Fibroblast of lung (primary cell): ENCODE measurements at regions not wholly inside any gene's neighbourhood (a gene's known extent, or its start where the extent isn't known, plus 50 kb on each side); places are given as distances from the start of the nearest gene placed in this dataset.

Experiments
- EZH2 ChIP-seq: IDR thresholded peaks from 2 replicates; pipeline ENCODE4 v1.5.1; 2012; ENCODE audit warnings: low read length, control low read depth, mild to moderate bottlenecking; ENCODE audit errors: missing control alignments
- TF ChIP-seq, protein P1 (sequence below), 2 donors: IDR thresholded peaks in 1 of 2; conservative IDR thresholded peaks in 1 of 2; 1 replicate in 1 of 2; 2 replicates in 1 of 2; pipeline ENCODE4 v1.5.1; 2011 to 2012; ENCODE audit warnings: low read length in 2 of 2, control low read depth in 1 of 2, inconsistent platforms in 1 of 2, low read depth in 1 of 2, mild to moderate bottlenecking in 1 of 2

- TF ChIP-seq, protein P1, sequence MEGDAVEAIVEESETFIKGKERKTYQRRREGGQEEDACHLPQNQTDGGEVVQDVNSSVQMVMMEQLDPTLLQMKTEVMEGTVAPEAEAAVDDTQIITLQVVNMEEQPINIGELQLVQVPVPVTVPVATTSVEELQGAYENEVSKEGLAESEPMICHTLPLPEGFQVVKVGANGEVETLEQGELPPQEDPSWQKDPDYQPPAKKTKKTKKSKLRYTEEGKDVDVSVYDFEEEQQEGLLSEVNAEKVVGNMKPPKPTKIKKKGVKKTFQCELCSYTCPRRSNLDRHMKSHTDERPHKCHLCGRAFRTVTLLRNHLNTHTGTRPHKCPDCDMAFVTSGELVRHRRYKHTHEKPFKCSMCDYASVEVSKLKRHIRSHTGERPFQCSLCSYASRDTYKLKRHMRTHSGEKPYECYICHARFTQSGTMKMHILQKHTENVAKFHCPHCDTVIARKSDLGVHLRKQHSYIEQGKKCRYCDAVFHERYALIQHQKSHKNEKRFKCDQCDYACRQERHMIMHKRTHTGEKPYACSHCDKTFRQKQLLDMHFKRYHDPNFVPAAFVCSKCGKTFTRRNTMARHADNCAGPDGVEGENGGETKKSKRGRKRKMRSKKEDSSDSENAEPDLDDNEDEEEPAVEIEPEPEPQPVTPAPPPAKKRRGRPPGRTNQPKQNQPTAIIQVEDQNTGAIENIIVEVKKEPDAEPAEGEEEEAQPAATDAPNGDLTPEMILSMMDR (conservative IDR thresholded peaks at IDR 0.05 in 1 of 2, IDR thresholded peaks at IDR 0.05 in 1 of 2; ENCODE audit: low read depth in 1 of 2, low read length in 2 of 2), result no peak
- no peak for TF ChIP-seq EZH2
Measured at GRCh38 chr6:28658475-28659249, 133.0 kb downstream of the GPX5 start.
